HG02885 (cell line): ENCODE measurements at regions not wholly inside any gene's neighbourhood (a gene's known extent, or its start where the extent isn't known, plus 50 kb on each side); places are given as distances from the start of the nearest gene placed in this dataset.
"Not testable (repeated sequence)": the region's sequence is repeated elsewhere in the genome, so short reads cannot be mapped to it uniquely, and the experiment has no call there.

Experiments used
- ATAC-seq: cut with Tn5 transposase; IDR thresholded peaks from one replicate; pipeline ENCODE4 v1.9.1; 2021; ENCODE audit warnings: mild to moderate bottlenecking; ENCODE audit not compliant: unreplicated experiment, poor library complexity

- no peak for ATAC-seq
These were observed 323.2 kb downstream of the NR4A2 start for GRCh38 chr2:156009293-156009692.

GRCh38 chr2:156006721-156007618 is 325.6 kb downstream of the NR4A2 start:
- no peak for ATAC-seq

DNA sequence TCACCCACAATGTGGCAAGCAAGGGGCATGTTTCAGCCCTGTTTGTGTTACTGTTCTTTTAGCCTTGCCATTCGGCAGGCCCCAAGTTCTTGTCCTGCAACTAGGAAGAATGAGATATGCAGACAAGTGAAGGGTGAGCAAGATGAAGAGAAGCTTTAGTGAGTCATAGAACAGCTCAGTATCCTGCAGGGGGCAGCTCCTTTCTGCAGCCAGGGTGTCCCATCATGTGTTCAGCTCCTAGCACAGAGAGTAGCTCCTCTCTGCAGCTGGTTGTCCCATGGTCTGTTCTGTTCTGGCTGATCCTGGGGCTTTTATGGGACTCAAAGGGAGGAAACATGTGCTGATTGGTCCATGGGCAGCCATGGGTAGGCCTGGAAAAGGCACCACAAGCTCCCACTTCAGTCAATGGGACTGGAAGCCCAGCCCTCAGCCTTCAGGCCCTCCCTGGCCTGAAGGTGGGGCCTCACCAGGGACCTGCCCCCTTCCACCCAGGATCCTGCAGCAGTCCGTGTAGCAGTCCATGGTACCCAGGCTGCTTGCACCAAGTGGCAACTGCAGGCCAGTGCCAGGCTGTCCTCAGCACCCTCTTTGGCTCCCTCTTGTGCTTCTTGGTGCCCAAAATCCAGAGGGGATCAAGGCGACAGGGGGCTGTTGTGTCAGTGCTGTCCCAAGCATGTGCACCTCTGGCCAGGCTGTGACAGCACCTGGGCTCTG is 326.4 kb downstream of the NR4A2 start:
- ATAC-seq = no peak

- ATAC-seq = no peak
These were observed 327.0 kb downstream of the NR4A2 start for GRCh38 chr2:156005531-156005930.

GRCh38 chr2:156004459-156004858 is 328.1 kb downstream of the NR4A2 start:
- no peak for ATAC-seq

- no peak for ATAC-seq
These were observed 328.7 kb downstream of the NR4A2 start for GRCh38 chr2:156003780-156004179.

- no peak for ATAC-seq
These were observed 330.7 kb downstream of the NR4A2 start for GRCh38 chr2:156001851-156002250.

- no peak for ATAC-seq
These were observed 335.0 kb downstream of the NR4A2 start for GRCh38 chr2:155997538-155997937.

DNA sequence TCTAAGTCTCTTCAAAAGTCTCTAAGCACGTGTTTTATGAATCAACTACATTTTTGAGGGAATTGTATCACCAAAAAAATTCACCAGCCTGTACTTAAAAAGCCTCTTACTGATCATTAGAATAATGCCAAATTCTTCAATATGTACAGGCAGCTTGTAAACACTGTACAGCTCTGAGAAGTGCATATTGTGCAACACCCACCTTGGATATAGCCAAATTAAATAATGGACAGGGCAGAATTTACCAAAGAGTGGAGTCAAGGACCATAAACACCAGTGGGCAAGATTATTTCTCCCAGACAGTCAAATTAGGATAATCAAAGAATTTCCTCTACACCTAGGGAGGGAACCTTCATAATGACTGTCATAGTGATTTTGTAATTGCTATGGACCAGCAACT is 338.2 kb downstream of the NR4A2 start:
- no peak for ATAC-seq

DNA sequence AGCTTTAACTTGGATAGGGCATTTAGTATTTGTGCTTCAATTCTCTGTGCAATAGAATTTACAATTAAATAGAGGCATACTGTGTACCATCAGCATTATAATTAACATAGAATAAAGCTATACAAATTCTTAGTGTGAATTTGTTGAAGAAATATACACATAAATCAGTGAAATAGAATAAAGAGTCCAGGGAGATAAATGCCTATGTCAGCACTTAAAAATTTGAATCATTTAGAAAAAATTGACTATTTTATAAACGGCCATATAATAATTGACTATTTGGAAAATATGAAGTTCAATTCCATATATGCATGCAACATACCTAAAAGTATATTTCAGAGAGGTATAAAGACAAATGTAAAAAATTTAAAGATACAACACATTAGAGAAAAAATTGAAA is 348.7 kb downstream of the NR4A2 start:
- no peak for ATAC-seq

DNA sequence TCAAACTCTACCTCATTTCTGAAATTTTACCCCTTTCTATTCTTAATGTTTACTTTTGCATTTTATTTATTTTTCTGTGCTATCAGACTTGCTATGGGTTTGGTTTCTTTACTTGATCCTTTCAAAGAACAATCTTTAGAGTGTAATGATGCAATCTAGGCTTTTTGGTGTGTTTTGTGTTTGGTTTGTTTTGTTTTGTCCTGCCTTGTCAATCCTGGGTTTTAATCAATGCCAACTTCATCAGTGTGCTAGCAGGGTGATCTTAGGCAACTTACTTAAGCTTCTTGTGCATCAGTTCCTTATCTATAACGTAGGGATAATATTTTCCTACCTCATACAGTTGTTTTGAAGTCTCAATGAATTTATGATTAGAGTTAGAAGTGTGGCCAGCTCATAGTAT is 350.4 kb downstream of the NR4A2 start:
- ATAC-seq = no peak

GRCh38 chr2:155980941-155981560 is 351.5 kb downstream of the NR4A2 start:
- ATAC-seq = peak; percentile 77

GRCh38 chr2:155975734-155976133 is 356.8 kb downstream of the NR4A2 start:
- no peak for ATAC-seq

DNA sequence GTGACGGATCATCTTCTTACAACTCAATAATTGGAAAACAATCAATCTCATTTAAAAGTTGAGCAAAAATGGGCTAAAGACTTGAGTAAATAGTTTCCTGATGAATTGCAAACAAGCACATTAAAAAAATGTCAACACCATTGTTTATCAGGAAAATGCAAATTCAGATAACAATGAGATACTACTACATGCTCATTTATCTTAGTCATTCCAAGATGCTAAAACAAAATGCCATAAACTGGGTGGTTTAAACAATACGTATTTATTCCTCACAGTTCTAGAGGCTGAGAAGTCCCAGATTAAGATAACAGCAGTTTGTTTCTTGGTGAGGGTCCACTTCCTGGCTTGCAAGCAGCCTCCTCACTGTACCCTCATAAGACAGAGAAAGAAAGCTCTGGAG is 359.6 kb downstream of the NR4A2 start:
- no peak for ATAC-seq

DNA sequence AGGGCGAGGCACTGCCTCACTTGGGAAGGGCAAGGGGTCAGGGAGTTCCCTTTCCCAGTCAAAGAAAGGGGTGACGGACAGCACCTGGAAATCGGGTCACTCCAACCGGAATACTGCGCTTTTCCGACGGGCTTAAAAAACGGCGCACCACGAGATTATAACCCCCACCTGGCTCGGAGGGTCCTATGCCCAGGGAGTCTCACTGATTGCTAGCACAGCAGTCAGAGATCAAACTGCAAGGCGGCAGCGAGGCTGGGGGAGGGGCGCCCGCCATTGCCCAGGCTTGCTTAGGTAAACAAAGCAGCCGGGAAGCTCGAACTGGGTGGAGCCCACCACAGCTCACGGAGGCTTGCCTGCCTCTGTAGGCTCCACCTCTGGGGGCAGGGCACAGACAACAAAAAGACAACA is 366.5 kb downstream of the NR4A2 start:
- ATAC-seq = not testable (repeated sequence)

- no peak for ATAC-seq
These were observed 367.0 kb downstream of the NR4A2 start for GRCh38 chr2:155965415-155966063.

- no peak for ATAC-seq
These were observed 370.9 kb downstream of the NR4A2 start for GRCh38 chr2:155961641-155962040.

- ATAC-seq = no peak
These were observed 373.7 kb downstream of the NR4A2 start for GRCh38 chr2:155958834-155959233.

DNA sequence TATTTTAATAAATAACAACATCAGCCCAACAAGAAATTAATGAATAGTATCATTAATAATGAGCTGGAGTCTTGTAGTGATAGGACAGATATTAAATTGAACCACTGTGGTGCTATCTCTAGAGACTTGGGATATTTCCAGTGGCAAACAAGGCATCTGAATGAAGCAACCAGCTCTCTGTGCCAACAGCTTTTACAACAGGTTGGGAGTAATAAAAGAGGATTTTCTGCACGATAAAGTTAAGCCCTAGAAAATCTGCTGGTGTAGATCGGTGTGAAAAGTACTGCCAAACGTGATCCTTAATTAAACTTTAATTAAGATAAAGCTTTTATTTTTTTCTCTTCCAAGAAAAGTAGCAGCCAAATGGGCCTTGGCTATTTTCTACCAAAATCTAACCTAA is 385.5 kb downstream of the NR4A2 start:
- no peak for ATAC-seq

DNA sequence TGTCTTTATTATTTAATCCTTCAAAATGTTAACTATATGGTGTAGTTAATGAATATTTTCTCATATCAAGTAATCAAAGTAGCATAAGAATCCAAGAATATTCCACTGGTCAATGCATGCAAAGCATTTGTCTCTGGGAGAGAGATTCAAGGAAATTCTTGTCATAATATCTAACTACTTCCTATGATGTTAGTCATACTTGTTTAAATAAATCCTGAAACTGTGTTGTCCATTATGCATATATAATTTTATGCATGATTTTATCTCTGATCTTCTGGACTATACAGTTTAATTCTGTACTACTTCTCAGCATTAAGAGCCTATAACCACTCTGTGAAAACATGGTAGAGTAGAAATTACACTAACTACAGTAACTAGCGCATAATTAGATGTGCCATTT is 388.3 kb downstream of the NR4A2 start:
- no peak for ATAC-seq

DNA sequence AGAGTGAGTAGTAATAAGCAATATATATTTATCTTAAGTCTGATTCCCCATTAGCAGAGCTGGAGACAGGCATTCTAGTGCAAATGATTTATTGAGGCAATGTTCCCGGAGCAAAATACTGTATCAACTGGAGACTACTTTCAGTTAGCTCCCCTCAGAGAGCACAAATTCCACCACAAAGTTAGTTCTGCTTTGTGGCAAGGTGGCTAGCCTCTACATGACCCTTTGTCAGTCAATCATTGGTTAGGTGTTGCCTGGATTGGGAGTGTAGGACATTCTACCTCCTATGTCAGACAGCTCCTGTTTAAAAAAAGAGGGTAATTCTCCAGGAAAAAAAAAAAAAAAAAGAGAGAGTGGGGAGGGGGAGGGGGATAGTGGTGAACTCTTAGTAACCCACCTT is 402.2 kb downstream of the NR4A2 start:
- no peak for ATAC-seq
